ENCODE measurements at regions not wholly inside any gene's neighbourhood (a gene's known extent, or its start where the extent isn't known, plus 50 kb on each side); places are given as distances from the start of the nearest gene placed in this dataset.

GRCh38 chr14:71336489-71337192, 429.4 kb downstream of the PCNX1 start:
- TF ChIP-seq CTCF (IDR thresholded peaks at IDR 0.05 in 8 of 11, conservative IDR thresholded peaks at IDR 0.05 in 3 of 11) (no peak), POLR2A (IDR thresholded peaks at IDR 0.05) (no peak)
